OCI-LY3 (cell line): ENCODE measurements at regions not wholly inside any gene's neighbourhood (a gene's known extent, or its start where the extent isn't known, plus 50 kb on each side); places are given as distances from the start of the nearest gene placed in this dataset.

Experiments
- EZH2phosphoT487 ChIP-seq: fragments of 200-600 bp; shearing (Covaris generic); IDR thresholded peaks from 2 replicates; pipeline ENCODE4 v1.6.1; 2018; ENCODE audit warnings: antibody characterized with exemption, mixed run types, low read depth
- TF ChIP-seq, protein P1 (sequence below): fragments of 200-600, 300-600 bp; sonication (generic); IDR thresholded peaks from 2 replicates; pipeline ENCODE4 v1.5.1; 2014; ENCODE audit warnings: antibody characterized with exemption, low read length, low read depth

DNA sequence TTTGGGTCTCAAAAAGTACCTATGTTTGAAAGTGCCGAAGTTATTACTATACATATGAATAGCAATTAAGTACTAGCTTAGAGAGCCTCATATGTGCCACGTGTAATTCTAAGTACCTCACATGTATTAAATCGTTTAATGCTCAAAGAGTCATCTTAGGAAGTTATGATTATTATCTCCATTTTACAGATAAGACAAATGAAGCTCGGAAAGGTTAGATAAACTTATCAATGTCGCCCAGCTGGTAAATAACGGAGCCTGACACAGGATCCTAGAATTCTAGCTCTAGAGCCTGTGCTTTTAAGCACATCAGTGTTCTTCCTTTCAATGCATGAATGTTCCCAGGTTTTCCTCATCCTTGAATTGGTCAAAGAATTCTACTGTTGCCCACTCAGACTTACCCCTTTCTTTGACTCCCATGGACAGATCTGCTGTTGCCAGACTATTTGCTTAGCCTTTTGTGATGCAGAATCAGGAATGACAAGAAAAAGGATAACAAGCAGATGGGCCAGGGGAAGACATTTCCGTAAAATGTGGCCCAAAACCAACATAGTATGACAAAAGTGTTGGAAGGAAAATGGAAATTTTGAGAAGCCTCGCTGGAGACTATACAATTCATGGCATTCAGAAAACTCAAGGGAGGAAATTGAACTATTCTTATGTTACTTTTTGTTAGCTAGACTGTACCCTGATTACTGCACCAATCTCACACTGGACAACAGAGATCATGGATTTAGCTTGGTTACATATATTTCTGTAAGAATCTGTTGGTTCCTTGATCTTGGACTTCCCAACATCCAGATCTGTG, 237.1 kb upstream of the CITED2 start:
- TF ChIP-seq, protein P1, sequence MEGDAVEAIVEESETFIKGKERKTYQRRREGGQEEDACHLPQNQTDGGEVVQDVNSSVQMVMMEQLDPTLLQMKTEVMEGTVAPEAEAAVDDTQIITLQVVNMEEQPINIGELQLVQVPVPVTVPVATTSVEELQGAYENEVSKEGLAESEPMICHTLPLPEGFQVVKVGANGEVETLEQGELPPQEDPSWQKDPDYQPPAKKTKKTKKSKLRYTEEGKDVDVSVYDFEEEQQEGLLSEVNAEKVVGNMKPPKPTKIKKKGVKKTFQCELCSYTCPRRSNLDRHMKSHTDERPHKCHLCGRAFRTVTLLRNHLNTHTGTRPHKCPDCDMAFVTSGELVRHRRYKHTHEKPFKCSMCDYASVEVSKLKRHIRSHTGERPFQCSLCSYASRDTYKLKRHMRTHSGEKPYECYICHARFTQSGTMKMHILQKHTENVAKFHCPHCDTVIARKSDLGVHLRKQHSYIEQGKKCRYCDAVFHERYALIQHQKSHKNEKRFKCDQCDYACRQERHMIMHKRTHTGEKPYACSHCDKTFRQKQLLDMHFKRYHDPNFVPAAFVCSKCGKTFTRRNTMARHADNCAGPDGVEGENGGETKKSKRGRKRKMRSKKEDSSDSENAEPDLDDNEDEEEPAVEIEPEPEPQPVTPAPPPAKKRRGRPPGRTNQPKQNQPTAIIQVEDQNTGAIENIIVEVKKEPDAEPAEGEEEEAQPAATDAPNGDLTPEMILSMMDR: no peak
- no peak for TF ChIP-seq EZH2phosphoT487
